ENCODE measurements at regions not wholly inside any gene's neighbourhood (a gene's known extent, or its start where the extent isn't known, plus 50 kb on each side); places are given as distances from the start of the nearest gene placed in this dataset.

GRCh38 chr14:87312894-87313205, 680.1 kb downstream of the GALC start:
- TF ChIP-seq CTCF (conservative IDR thresholded peaks at IDR 0.05; ENCODE audit: low read depth, low read length) (no peak), POLR2A (IDR thresholded peaks at IDR 0.05; ENCODE audit: low read depth, low read length) (no peak), FOS (IDR thresholded peaks at IDR 0.05; ENCODE audit: low read depth, low read length) (no peak)

All from IMR-90 (cell line).